OCI-LY7 (cell line): ENCODE measurements at regions not wholly inside any gene's neighbourhood (a gene's known extent, or its start where the extent isn't known, plus 50 kb on each side); places are given as distances from the start of the nearest gene placed in this dataset.

Experiments
- BruUV-seq: library from RNA; stranded (reverse); fragments of 400-500 nt; replicated peaks from 2 replicates; lab custom pipeline; 2021; lab: Mats Ljungman, UMichigan
- CTCF ChIA-PET: fragments of 300-600 bp; sonication (Branson Sonifier 250); formaldehyde crosslinking; loops from one replicate; lab custom pipeline; 2022; ENCODE audit warnings: antibody characterized with exemption; ENCODE audit not compliant: unreplicated experiment; lab: Charles Lee
- POLR2A ChIA-PET: fragments of 300-600 bp; sonication (Branson Sonifier 250); formaldehyde crosslinking; loops from one replicate; lab custom pipeline; 2022; ENCODE audit warnings: antibody characterized with exemption; lab: Charles Lee
- DNase-seq: peaks from one replicate; pipeline ENCODE4 v3.0.0-alpha.2; 2015; ENCODE audit warnings: low spot score
- H2AFZ ChIP-seq: fragments of 200-600 bp; sonication (generic), shearing (Covaris generic); 2 replicates; pipeline ENCODE4 v1.6.1; 2014; ENCODE audit warnings: mild to moderate bottlenecking, antibody characterized with exemption, low read length, moderate library complexity
- H3K27ac ChIP-seq: fragments of 200-600 bp; sonication (generic); 2 replicates; pipeline ENCODE4 v1.5.1; 2014; ENCODE audit warnings: mixed run types, low read depth, mild to moderate bottlenecking, moderate library complexity, low read length, inconsistent platforms; ENCODE audit not compliant: poor library complexity, severe bottlenecking
- H3K36me3 ChIP-seq: fragments of 200-600 bp; sonication (generic); 2 replicates; pipeline ENCODE4 v1.6.1; 2014; ENCODE audit warnings: mild to moderate bottlenecking, antibody characterized with exemption, low read length, moderate library complexity, mixed read lengths; ENCODE audit not compliant: insufficient read depth
- H3K4me1 ChIP-seq: fragments of 200-600 bp; sonication (generic); 2 replicates; pipeline ENCODE4 v1.5.1; 2014; ENCODE audit warnings: mild to moderate bottlenecking, low read length; ENCODE audit not compliant: insufficient read depth, poor library complexity, severe bottlenecking
- H3K4me2 ChIP-seq: fragments of 200-600 bp; sonication (generic); 2 replicates; pipeline ENCODE4 v1.6.1; 2014; ENCODE audit warnings: mild to moderate bottlenecking, low read length
- H3K4me3 ChIP-seq: fragments of 200-600 bp; sonication (generic); 2 replicates; pipeline ENCODE4 v1.5.1; 2014; ENCODE audit warnings: mild to moderate bottlenecking, low read depth, low read length; ENCODE audit not compliant: poor library complexity, severe bottlenecking
- H3K79me2 ChIP-seq: fragments of 200-600 bp; sonication (generic); 2 replicates; pipeline ENCODE4 v1.6.1; 2016; ENCODE audit warnings: low read depth, mild to moderate bottlenecking, low read length, moderate library complexity, mixed read lengths; ENCODE audit not compliant: insufficient read depth
- H3K9me2 ChIP-seq: fragments of 200-600 bp; sonication (generic); 2 replicates; pipeline ENCODE4 v1.6.1; 2016; ENCODE audit warnings: mild to moderate bottlenecking, low read length, mixed read lengths; ENCODE audit not compliant: insufficient read depth
- H3K9me3 ChIP-seq: fragments of 200-600 bp; sonication (generic); 2 replicates; pipeline ENCODE4 v1.6.1; 2014; ENCODE audit warnings: mild to moderate bottlenecking, mixed run types, low read length, mixed read lengths
- H4K20me1 ChIP-seq: fragments of 200-600 bp; sonication (generic); 2 replicates; pipeline ENCODE4 v1.6.1; 2014; ENCODE audit warnings: mild to moderate bottlenecking, antibody characterized with exemption, low read length, moderate library complexity, mixed read lengths; ENCODE audit not compliant: insufficient read depth
- CTCF ChIP-seq: fragments of 200-600 bp; sonication (generic); conservative IDR thresholded peaks from 2 replicates; pipeline ENCODE4 v1.5.1; 2014; ENCODE audit warnings: mild to moderate bottlenecking, antibody characterized with exemption, low read length, moderate library complexity, mixed read lengths
- EZH2phosphoT487 ChIP-seq: fragments of 200-600 bp; sonication (generic); IDR thresholded peaks from 2 replicates; pipeline ENCODE4 v1.6.1; 2018; ENCODE audit warnings: low read depth, borderline replicate concordance, mild to moderate bottlenecking, mixed run types, antibody characterized with exemption, low read length, moderate library complexity, mixed read lengths
- intact Hi-C: fragments of 100-400 bp; cut with micrococcal nuclease; formaldehyde crosslinking; loops from one replicate; pipeline ENCODE4 v1.10.0; 2022; ENCODE audit not compliant: unreplicated experiment

GRCh38 chr3:25992606-25993005, 202.7 kb downstream of the OXSM start:
- no peak for DNase-seq
- intact Hi-C loops = no loop called here
- BruUV-seq = no TSS peak
- Histone ChIP-seq H3K4me2 (no peak overlapping the region), H3K36me3 (no peaks in the 10 kb centered on the region), H3K4me1 (no peaks in the 10 kb centered on the region), H3K9me2 (no peaks in the 10 kb centered on the region), H3K79me2 (no peaks in the 10 kb centered on the region), H4K20me1 (no peaks in the 10 kb centered on the region), H3K27ac (no peak overlapping the region), H2AFZ (no peak overlapping the region), H3K4me3 (no peak overlapping the region), H3K9me3 (no peaks in the 10 kb centered on the region; the same call in 1 of the 2 replicates)
- TF ChIP-seq CTCF (no peak), EZH2phosphoT487 (no peak)
- POLR2A ChIA-PET = no interaction called here
- CTCF ChIA-PET = no interaction called here

DNA sequence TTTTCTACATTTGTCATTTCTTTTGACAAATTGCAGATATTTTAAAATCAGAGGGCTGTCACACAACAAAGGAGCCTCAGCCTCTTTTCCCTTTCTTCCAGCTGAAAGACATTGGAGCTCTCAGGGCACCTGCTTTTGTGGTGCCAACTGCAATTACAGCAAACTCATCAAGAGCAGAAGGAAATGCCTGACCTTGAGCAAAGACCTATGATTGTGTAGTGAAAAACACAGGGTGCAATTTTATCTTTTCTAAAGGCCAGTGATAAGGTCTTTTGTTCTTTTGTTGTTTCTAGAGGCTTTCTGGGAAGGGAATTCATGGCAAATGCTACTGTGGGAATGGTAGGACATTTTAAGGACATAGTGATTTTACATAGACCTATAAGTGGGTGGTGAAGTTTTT, 214.3 kb downstream of the OXSM start:
- DNase-seq = no peak
- Histone ChIP-seq H3K4me1 (no peaks in the 10 kb centered on the region), H3K4me3 (no peak overlapping the region), H4K20me1 (no peaks in the 10 kb centered on the region), H2AFZ (no peak overlapping the region), H3K27ac (no peak overlapping the region), H3K79me2 (no peaks in the 10 kb centered on the region), H3K36me3 (no peaks in the 10 kb centered on the region), H3K9me3 (no peaks in the 10 kb centered on the region), H3K9me2 (no peaks in the 10 kb centered on the region), H3K4me2 (no peak overlapping the region)
- no TSS peak for BruUV-seq
- ChIA-PET POLR2A (no interaction called here), CTCF (no interaction called here)
- TF ChIP-seq CTCF (no peak), EZH2phosphoT487 (no peak)
- intact Hi-C loops = no loop called here

DNA sequence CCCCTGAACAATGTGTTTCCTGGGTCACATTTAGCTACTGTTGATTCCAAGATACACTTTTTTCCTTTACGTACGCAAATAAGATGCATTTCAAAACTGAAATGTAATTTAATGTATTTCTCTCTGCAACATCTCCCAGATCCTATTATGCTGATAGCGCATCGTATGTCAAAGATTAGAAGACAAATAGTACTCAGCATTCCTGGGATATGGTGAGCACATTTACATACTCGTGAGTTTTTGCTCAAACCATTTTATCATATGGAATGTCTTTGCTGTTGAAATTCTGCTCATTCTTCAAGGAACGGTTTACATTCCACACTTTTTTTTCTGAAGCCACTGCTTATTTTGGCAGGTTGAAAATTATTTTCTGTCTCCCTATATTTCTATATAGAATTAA, 221.4 kb downstream of the OXSM start:
- no TSS peak for BruUV-seq
- H2AFZ ChIP-seq = no peak overlapping the region
- no peaks in the 10 kb centered on the region for H3K79me2 ChIP-seq
- TF ChIP-seq CTCF (no peak), EZH2phosphoT487 (no peak)
- H3K9me3 ChIP-seq = no peaks in the 10 kb centered on the region
- H3K9me2 ChIP-seq = no peaks in the 10 kb centered on the region
- H3K36me3 ChIP-seq = no peaks in the 10 kb centered on the region
- intact Hi-C loops = no loop called here
- no peaks in the 10 kb centered on the region for H4K20me1 ChIP-seq
- H3K27ac ChIP-seq = no peak overlapping the region
- no peaks in the 10 kb centered on the region for H3K4me1 ChIP-seq
- H3K4me2 ChIP-seq = no peak overlapping the region
- DNase-seq = no peak
- H3K4me3 ChIP-seq = no peak overlapping the region
- POLR2A ChIA-PET = no interaction called here
- CTCF ChIA-PET = no interaction called here
